ENCODE measurements at regions not wholly inside any gene's neighbourhood (a gene's known extent, or its start where the extent isn't known, plus 50 kb on each side); places are given as distances from the start of the nearest gene placed in this dataset.
"Not testable (repeated sequence)": the region's sequence is repeated elsewhere in the genome, so short reads cannot be mapped to it uniquely, and the experiment has no call there.

GRCh38 chr5:35561396-35561795, 56.3 kb upstream of the SPEF2 start:
- DNase-seq = no peak

- DNase-seq = no peak
Measured at GRCh38 chr5:35557748-35558147, 59.9 kb upstream of the SPEF2 start.

GRCh38 chr5:35557199-35557598, 60.5 kb upstream of the SPEF2 start:
- no peak for DNase-seq

- no peak for DNase-seq
Measured at GRCh38 chr5:35554016-35554415, 63.6 kb upstream of the SPEF2 start.

GRCh38 chr5:35545190-35545589, 72.5 kb upstream of the SPEF2 start:
- DNase-seq = no peak

- peak; percentile 3 for DNase-seq
Measured at GRCh38 chr5:35543408-35543807, 74.3 kb upstream of the SPEF2 start.

GRCh38 chr5:35540002-35540401, 77.7 kb upstream of the SPEF2 start:
- no peak for DNase-seq

GRCh38 chr5:35538198-35538931, 79.3 kb upstream of the SPEF2 start:
- no peak for DNase-seq

GRCh38 chr5:35533156-35533555, 84.5 kb upstream of the SPEF2 start:
- no peak for DNase-seq

- DNase-seq = not testable (repeated sequence)
Measured at GRCh38 chr5:35531553-35531952, 86.1 kb upstream of the SPEF2 start.

- DNase-seq = peak; percentile 47
Measured at GRCh38 chr5:35518104-35518503, 99.6 kb upstream of the SPEF2 start.

GRCh38 chr5:35516271-35516670, 101.4 kb upstream of the SPEF2 start:
- no peak for DNase-seq

- no peak for DNase-seq
Measured at GRCh38 chr5:35513612-35514011, 104.1 kb upstream of the SPEF2 start.

GRCh38 chr5:35502206-35502605, 115.5 kb upstream of the SPEF2 start:
- no peak for DNase-seq

- DNase-seq = peak; percentile 47
Measured at GRCh38 chr5:35488791-35489190, 128.9 kb upstream of the SPEF2 start.

- no peak for DNase-seq
Measured at GRCh38 chr5:35488055-35488454, 129.6 kb upstream of the SPEF2 start.

- DNase-seq = no peak
Measured at GRCh38 chr5:35487233-35488025, 130.2 kb upstream of the SPEF2 start.

GRCh38 chr5:35485487-35485886, 132.2 kb upstream of the SPEF2 start:
- no peak for DNase-seq

GRCh38 chr5:35484241-35484640, 133.4 kb upstream of the SPEF2 start:
- no peak for DNase-seq

GRCh38 chr5:35483780-35484179, 133.9 kb upstream of the SPEF2 start:
- DNase-seq = peak; percentile 32

GRCh38 chr5:35483191-35483590, 134.5 kb upstream of the SPEF2 start:
- DNase-seq = peak; percentile 44

GRCh38 chr5:35482167-35482755, 135.4 kb upstream of the SPEF2 start:
- no peak for DNase-seq

- peak; percentile 40 for DNase-seq
Measured at GRCh38 chr5:35478856-35479682, 138.6 kb upstream of the SPEF2 start.
